Neural cell (in vitro differentiated cells): ENCODE measurements at regions not wholly inside any gene's neighbourhood (a gene's known extent, or its start where the extent isn't known, plus 50 kb on each side); places are given as distances from the start of the nearest gene placed in this dataset.

Experiments used
- H2AFZ ChIP-seq: fragments of 200-600, 300-800 bp; sonication (generic), shearing (Covaris generic); 2 replicates; pipeline ENCODE4 v1.6.0; 2014; ENCODE audit warnings: low read depth, mild to moderate bottlenecking, antibody characterized with exemption, low read length, moderate library complexity
- H3F3A ChIP-seq: fragments of 200-600 bp; shearing (Covaris generic); 2 replicates; pipeline ENCODE4 v1.6.1; 2016; ENCODE audit warnings: mild to moderate bottlenecking, moderate library complexity, mixed read lengths, antibody characterized with exemption, low read length; ENCODE audit not compliant: insufficient read depth, poor library complexity, severe bottlenecking
- H3K27ac ChIP-seq: fragments of 200-600, 300-800 bp; sonication (generic), shearing (Covaris generic); 2 replicates; pipeline ENCODE4 v1.5.1; 2014; ENCODE audit warnings: mild to moderate bottlenecking, low read length, moderate library complexity
- H3K27me3 ChIP-seq: fragments of 300-800, 200-600 bp; sonication (generic), shearing (Covaris generic); 2 replicates; pipeline ENCODE4 v1.6.0; 2014; ENCODE audit warnings: mild to moderate bottlenecking, low read depth, low read length, moderate library complexity; ENCODE audit not compliant: insufficient read depth
- H3K36me3 ChIP-seq: fragments of 300-800, 200-600 bp; sonication (generic), shearing (Covaris generic); 2 replicates; pipeline ENCODE4 v1.5.1; 2014; ENCODE audit warnings: mild to moderate bottlenecking, antibody characterized with exemption, low read length, moderate library complexity; ENCODE audit not compliant: insufficient read depth
- H3K4me2 ChIP-seq: fragments of 300-800, 200-600 bp; sonication (generic), shearing (Covaris generic); 2 replicates; pipeline ENCODE4 v1.6.0; 2014; ENCODE audit warnings: mild to moderate bottlenecking, low read length
- H3K4me3 ChIP-seq: fragments of 300-800, 200-600 bp; sonication (generic), shearing (Covaris generic); 2 replicates; pipeline ENCODE4 v1.5.1; 2014; ENCODE audit warnings: mild to moderate bottlenecking, low read length, moderate library complexity
- H3K79me2 ChIP-seq: fragments of 200-600 bp; shearing (Covaris generic); replicated peaks from 2 replicates; pipeline ENCODE4 v1.6.0; 2014; ENCODE audit warnings: mild to moderate bottlenecking, low read length, moderate library complexity; ENCODE audit not compliant: insufficient read depth
- H3K9ac ChIP-seq: fragments of 300-800, 200-600 bp; sonication (generic), shearing (Covaris generic); 2 replicates; pipeline ENCODE4 v1.6.1; 2016; ENCODE audit warnings: mild to moderate bottlenecking, low read length, mixed read lengths
- H3K9me2 ChIP-seq: fragments of 200-600 bp; shearing (Covaris generic); 2 replicates; pipeline ENCODE4 v1.6.1; 2016; ENCODE audit warnings: mild to moderate bottlenecking, low read length, mixed read lengths; ENCODE audit not compliant: insufficient read depth
- H3K9me3 ChIP-seq: fragments of 200-600, 300-800 bp; sonication (generic), shearing (Covaris generic); 2 replicates; pipeline ENCODE4 v1.6.1; 2016; ENCODE audit warnings: mild to moderate bottlenecking, mixed run types, low read length, moderate library complexity, mixed read lengths
- H4K20me1 ChIP-seq: fragments of 200-600 bp; shearing (Covaris generic); 2 replicates; pipeline ENCODE4 v1.6.1; 2016; ENCODE audit warnings: mild to moderate bottlenecking, mixed run types; ENCODE audit not compliant: insufficient read depth
- EP300 ChIP-seq: fragments of 450-650 bp; conservative IDR thresholded peaks from 2 replicates; pipeline ENCODE4 v1.6.1; 2014; ENCODE audit warnings: antibody characterized with exemption, mild to moderate bottlenecking, moderate library complexity; ENCODE audit not compliant: poor library complexity, severe bottlenecking
- EZH2 ChIP-seq: fragments of 200-600, 300-800 bp; shearing (Covaris generic), sonication (generic); IDR thresholded peaks from 2 replicates; pipeline ENCODE4 v1.6.1; 2014; ENCODE audit warnings: antibody characterized with exemption, low read length, borderline replicate concordance, mild to moderate bottlenecking; ENCODE audit not compliant: insufficient read depth, poor library complexity, severe bottlenecking
- MXI1 ChIP-seq: fragments of 450-650 bp; conservative IDR thresholded peaks from 2 replicates; pipeline ENCODE4 v1.6.1; 2014; ENCODE audit warnings: antibody characterized with exemption, mild to moderate bottlenecking; ENCODE audit not compliant: poor library complexity, severe bottlenecking
- POLR2AphosphoS5 ChIP-seq: IDR thresholded peaks from 2 replicates; pipeline ENCODE4 v1.6.1; 2012
- RAD21 ChIP-seq: fragments of 450-650 bp; conservative IDR thresholded peaks from 2 replicates; pipeline ENCODE4 v1.6.1; 2014; ENCODE audit warnings: antibody characterized with exemption, mild to moderate bottlenecking, moderate library complexity
- SMC3 ChIP-seq: fragments of 450-650 bp; conservative IDR thresholded peaks from 2 replicates; pipeline ENCODE4 v1.6.1; 2014; ENCODE audit warnings: antibody characterized with exemption, mild to moderate bottlenecking, moderate library complexity; ENCODE audit not compliant: poor library complexity
- TAF1 ChIP-seq: IDR thresholded peaks from 2 replicates; pipeline ENCODE4 v1.6.1; 2012; ENCODE audit warnings: low read depth
- TF ChIP-seq, protein P1 (sequence below): fragments of 450-650 bp; IDR thresholded peaks from 2 replicates; pipeline ENCODE4 v1.5.1; 2014; ENCODE audit warnings: antibody characterized with exemption, mild to moderate bottlenecking, moderate library complexity; ENCODE audit not compliant: poor library complexity, severe bottlenecking
- TF ChIP-seq, protein P2 (sequence below): IDR thresholded peaks from 2 replicates; pipeline ENCODE4 v1.6.1; 2012; ENCODE audit warnings: borderline replicate concordance

DNA sequence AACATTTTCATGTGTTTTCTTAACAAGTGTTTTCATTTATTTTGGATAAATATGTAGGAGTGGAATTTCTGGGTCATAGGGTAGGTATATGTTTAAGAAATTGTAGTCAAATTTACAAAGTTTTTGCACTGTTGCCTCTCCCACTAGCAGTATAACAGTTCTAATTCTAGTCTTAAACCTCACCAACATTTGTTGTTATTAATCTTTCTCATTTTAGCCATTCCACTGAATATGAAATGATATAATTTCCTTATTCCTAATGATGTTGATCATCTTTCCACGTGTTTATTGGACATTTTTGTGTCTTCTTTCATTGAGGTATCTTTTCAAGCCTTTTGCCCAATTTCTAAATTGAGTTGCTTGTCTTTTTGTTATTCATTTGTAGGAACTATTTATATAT is 62.0 kb downstream of the C11orf91 start:
- Histone ChIP-seq H3K4me3 (no peak overlapping the region), H3F3A (no peaks in the 10 kb centered on the region), H3K9ac (no peak overlapping the region), H3K36me3 (no peaks in the 10 kb centered on the region), H3K27ac (no peak overlapping the region), H3K4me2 (no peak overlapping the region), H3K79me2 (no peaks in the 10 kb centered on the region), H3K9me2 (no peaks in the 10 kb centered on the region), H3K9me3 (no peaks in the 10 kb centered on the region), H3K27me3 (no peaks in the 10 kb centered on the region), H4K20me1 (no peaks in the 10 kb centered on the region), H2AFZ (no peak overlapping the region)
- TF ChIP-seq EZH2 = no peak
- TF ChIP-seq, protein P1, sequence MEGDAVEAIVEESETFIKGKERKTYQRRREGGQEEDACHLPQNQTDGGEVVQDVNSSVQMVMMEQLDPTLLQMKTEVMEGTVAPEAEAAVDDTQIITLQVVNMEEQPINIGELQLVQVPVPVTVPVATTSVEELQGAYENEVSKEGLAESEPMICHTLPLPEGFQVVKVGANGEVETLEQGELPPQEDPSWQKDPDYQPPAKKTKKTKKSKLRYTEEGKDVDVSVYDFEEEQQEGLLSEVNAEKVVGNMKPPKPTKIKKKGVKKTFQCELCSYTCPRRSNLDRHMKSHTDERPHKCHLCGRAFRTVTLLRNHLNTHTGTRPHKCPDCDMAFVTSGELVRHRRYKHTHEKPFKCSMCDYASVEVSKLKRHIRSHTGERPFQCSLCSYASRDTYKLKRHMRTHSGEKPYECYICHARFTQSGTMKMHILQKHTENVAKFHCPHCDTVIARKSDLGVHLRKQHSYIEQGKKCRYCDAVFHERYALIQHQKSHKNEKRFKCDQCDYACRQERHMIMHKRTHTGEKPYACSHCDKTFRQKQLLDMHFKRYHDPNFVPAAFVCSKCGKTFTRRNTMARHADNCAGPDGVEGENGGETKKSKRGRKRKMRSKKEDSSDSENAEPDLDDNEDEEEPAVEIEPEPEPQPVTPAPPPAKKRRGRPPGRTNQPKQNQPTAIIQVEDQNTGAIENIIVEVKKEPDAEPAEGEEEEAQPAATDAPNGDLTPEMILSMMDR = no peak
- TF ChIP-seq MXI1 = no peak
- no peak for TF ChIP-seq TAF1
- no peak for TF ChIP-seq SMC3
- TF ChIP-seq POLR2AphosphoS5 = no peak
- TF ChIP-seq RAD21 = no peak
- TF ChIP-seq, protein P2, sequence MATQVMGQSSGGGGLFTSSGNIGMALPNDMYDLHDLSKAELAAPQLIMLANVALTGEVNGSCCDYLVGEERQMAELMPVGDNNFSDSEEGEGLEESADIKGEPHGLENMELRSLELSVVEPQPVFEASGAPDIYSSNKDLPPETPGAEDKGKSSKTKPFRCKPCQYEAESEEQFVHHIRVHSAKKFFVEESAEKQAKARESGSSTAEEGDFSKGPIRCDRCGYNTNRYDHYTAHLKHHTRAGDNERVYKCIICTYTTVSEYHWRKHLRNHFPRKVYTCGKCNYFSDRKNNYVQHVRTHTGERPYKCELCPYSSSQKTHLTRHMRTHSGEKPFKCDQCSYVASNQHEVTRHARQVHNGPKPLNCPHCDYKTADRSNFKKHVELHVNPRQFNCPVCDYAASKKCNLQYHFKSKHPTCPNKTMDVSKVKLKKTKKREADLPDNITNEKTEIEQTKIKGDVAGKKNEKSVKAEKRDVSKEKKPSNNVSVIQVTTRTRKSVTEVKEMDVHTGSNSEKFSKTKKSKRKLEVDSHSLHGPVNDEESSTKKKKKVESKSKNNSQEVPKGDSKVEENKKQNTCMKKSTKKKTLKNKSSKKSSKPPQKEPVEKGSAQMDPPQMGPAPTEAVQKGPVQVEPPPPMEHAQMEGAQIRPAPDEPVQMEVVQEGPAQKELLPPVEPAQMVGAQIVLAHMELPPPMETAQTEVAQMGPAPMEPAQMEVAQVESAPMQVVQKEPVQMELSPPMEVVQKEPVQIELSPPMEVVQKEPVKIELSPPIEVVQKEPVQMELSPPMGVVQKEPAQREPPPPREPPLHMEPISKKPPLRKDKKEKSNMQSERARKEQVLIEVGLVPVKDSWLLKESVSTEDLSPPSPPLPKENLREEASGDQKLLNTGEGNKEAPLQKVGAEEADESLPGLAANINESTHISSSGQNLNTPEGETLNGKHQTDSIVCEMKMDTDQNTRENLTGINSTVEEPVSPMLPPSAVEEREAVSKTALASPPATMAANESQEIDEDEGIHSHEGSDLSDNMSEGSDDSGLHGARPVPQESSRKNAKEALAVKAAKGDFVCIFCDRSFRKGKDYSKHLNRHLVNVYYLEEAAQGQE = no peak
- TF ChIP-seq EP300 = no peak

DNA sequence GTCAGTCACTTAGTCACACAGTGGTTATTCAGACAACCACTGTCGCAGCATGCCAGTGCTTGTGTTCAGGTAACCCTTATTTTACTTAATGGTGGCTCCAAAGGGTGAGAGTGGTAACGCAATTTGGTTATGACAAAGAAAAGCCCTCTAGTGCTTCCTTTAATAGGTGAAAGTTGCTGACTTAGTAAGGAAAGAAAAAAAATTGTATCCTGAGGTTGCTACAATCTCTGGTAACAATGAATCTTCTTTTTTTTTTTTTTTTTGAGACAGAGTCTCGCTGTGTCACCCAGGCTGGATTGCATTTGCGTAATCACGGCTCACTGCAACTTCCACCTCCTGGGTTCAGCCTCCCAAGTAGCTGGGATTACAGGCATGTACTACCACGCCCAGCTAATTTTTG is 64.5 kb downstream of the C11orf91 start:
- H4K20me1 ChIP-seq = no peaks in the 10 kb centered on the region
- no peaks in the 10 kb centered on the region for H3K9me3 ChIP-seq
- TF ChIP-seq RAD21 (no peak), MXI1 (no peak), EZH2 (no peak), TAF1 (no peak), POLR2AphosphoS5 (no peak), EP300 (no peak), SMC3 (no peak)
- TF ChIP-seq, protein P1 = no peak
- TF ChIP-seq, protein P2 = no peak
- H2AFZ ChIP-seq = no peak overlapping the region
- H3K9me2 ChIP-seq = no peaks in the 10 kb centered on the region
- H3K79me2 ChIP-seq = no peaks in the 10 kb centered on the region
- no peak overlapping the region for H3K4me2 ChIP-seq
- no peaks in the 10 kb centered on the region for H3F3A ChIP-seq
- H3K9ac ChIP-seq = no peak overlapping the region
- no peaks in the 10 kb centered on the region for H3K36me3 ChIP-seq
- H3K27me3 ChIP-seq = no peaks in the 10 kb centered on the region
- H3K27ac ChIP-seq = no peak overlapping the region
- no peak overlapping the region for H3K4me3 ChIP-seq
